Stomach (tissue), 8 donors: ENCODE measurements at regions not wholly inside any gene's neighbourhood (a gene's known extent, or its start where the extent isn't known, plus 50 kb on each side); places are given as distances from the start of the nearest gene placed in this dataset.
A peak's percentile ranks its signal among the peaks of the same experiment; 100 is the strongest.

Experiments
- DNase-seq, 2 donors: peaks; one replicate each; pipeline versions ENCODE4 v3.0.0 to v3.0.0-alpha.2; 2013 to 2019
- H3K27ac ChIP-seq, 5 donors: fragments of 200-600 bp in 4 of 5; sonication (generic) in 4 of 5; one replicate each; pipeline ENCODE4 v1.5.1; 2013 to 2019; ENCODE audit warnings: mild to moderate bottlenecking in 1 of 5, moderate library complexity in 1 of 5
- H3K27me3 ChIP-seq, 3 donors: fragments of 200-600 bp; sonication (generic); one replicate each; pipeline ENCODE4 v1.5.1; 2017 to 2019; ENCODE audit warnings: mixed run types in 1 of 3
- H3K36me3 ChIP-seq, 4 donors: fragments of 200-600 bp; sonication (generic); 1 replicate in 3 of 4; 2 replicates in 1 of 4; pipeline ENCODE4 v1.5.1; 2016 to 2019
- H3K4me1 ChIP-seq, 4 donors: fragments of 200-600 bp; sonication (generic); one replicate each; pipeline ENCODE4 v1.5.1; 2016 to 2019
- H3K4me3 ChIP-seq, 4 donors: fragments of 200-600 bp; sonication (generic) in 3 of 4; one replicate each; pipeline ENCODE4 v1.5.1; 2016 to 2019; ENCODE audit warnings: mild to moderate bottlenecking in 1 of 4
- H3K9me3 ChIP-seq, 4 donors: fragments of 200-600 bp; sonication (generic); one replicate each; pipeline ENCODE4 v1.5.1; 2016 to 2019
- EP300 ChIP-seq: sonication (generic); formaldehyde crosslinking; IDR thresholded peaks from one replicate; pipeline ENCODE4 v1.6.1; 2017; ENCODE audit warnings: antibody characterized with exemption
- POLR2A ChIP-seq, 4 donors: fragments of 450-650 bp; IDR thresholded peaks; one replicate each; pipeline ENCODE4 v1.6.1; 2016; ENCODE audit warnings: antibody characterized with exemption in 4 of 4, control low read depth in 2 of 4, mild to moderate bottlenecking in 1 of 4, moderate library complexity in 1 of 4
- POLR2AphosphoS5 ChIP-seq, 3 donors: sonication (generic); formaldehyde crosslinking; IDR thresholded peaks; one replicate each; pipeline ENCODE4 v1.6.1; 2016; ENCODE audit warnings: antibody characterized with exemption in 3 of 3
- WGBS, 5 donors: extraction: QIAGEN DNeasy Blood & Tissue Kit in 3 of 5; methylation state at CpG; one replicate each; pipeline versions ENCODE4 v1.1.5 to v1.1.7; 2013 to 2018; 5-methylcytosine and 5-hydroxymethylcytosine counted together
- intact Hi-C: fragments of 100-400 bp; cut with DNase I; formaldehyde crosslinking; loops from one replicate; pipeline ENCODE4 v1.15.1; 2023; ENCODE audit warnings: low total_unique reads
- TF ChIP-seq, protein P1 (sequence below), 7 experiments: fragments of 450-650 bp in 4 of 7; fragments of 200-600 bp in 3 of 7; sonication (generic) in 3 of 7; IDR thresholded peaks; one replicate each; pipeline ENCODE4 v1.5.1; 2016 to 2019; ENCODE audit warnings: antibody characterized with exemption in 7 of 7, control low read depth in 2 of 7, mild to moderate bottlenecking in 1 of 7
- donor health status: healthy with polysubstance abuse.
- donor health status: Bipolar disorder and iron deficiency.
- donor health status: healthy.

DNA sequence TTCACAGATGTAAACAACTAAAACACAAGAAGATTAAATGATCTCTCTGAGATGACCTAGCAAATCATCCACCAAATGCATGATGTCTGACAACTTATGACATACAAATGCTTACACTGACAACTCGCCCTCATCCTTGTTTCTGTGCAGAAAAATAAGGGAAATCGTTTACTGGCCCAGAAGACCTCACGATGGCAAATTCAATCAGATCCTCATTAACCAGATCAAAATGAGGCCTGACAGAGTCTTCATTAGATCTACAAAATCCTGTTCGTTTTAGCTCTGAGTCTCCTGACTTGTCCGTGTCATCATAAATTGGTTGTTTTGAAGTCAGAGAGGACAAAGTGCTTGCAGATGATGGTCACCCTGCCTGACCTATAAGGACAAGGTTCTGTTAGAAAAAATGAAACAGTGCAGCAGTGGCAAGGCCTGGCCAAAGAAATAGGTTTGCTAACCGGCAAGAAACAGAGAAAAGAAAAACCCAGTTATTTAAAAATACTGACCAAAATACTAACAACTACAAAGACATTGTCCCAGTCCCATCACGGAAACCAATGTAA lies 109.5 kb downstream of the BTG1 start:
- Histone ChIP-seq H3K9me3 (no peaks in the 10 kb centered on the region), H3K4me1 (peaks cover 0 to 53% (median 34%) of the 10 kb centered on the region in 4 donors), H3K36me3 (no peaks in the 10 kb centered on the region), H3K27ac (peak overlapping the region in 3 of 5 donors; percentile 56 to 86 (median 79)), H3K27me3 (no peaks in the 10 kb centered on the region), H3K4me3 (no peak overlapping the region)
- intact Hi-C loops: no loop called here
- WGBS, 5 donors: 86 to 88% (median 86%) methylated on average over 7 of the region's 7 CpGs
- DNase-seq: no peak
- TF ChIP-seq POLR2A (IDR thresholded peaks at IDR 0.05) (no peak), EP300 (no peak), POLR2AphosphoS5 (IDR thresholded peaks at IDR 0.05) (no peak)
- TF ChIP-seq, protein P1, sequence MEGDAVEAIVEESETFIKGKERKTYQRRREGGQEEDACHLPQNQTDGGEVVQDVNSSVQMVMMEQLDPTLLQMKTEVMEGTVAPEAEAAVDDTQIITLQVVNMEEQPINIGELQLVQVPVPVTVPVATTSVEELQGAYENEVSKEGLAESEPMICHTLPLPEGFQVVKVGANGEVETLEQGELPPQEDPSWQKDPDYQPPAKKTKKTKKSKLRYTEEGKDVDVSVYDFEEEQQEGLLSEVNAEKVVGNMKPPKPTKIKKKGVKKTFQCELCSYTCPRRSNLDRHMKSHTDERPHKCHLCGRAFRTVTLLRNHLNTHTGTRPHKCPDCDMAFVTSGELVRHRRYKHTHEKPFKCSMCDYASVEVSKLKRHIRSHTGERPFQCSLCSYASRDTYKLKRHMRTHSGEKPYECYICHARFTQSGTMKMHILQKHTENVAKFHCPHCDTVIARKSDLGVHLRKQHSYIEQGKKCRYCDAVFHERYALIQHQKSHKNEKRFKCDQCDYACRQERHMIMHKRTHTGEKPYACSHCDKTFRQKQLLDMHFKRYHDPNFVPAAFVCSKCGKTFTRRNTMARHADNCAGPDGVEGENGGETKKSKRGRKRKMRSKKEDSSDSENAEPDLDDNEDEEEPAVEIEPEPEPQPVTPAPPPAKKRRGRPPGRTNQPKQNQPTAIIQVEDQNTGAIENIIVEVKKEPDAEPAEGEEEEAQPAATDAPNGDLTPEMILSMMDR (IDR thresholded peaks at IDR 0.05): no peak

DNA sequence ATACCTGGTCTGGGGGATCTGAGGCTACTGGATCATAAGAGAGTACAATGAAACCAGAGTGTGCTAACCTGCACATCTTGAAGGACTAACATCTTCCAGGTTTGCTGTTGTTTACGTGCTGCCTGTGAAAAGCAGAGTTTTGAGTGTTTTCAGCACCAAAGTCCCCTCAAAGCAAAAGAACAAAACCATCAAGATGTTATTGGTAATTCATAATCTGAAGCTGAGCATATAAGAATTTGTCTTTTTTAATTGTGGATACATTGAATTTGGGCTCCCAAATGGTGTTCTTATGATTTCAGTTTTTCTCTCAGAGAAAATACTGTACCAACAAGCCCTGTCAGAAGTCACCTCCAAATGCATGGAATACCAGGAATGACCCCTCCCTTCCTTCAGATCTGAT lies 110.2 kb downstream of the BTG1 start:
- H3K27me3 ChIP-seq: no peaks in the 10 kb centered on the region
- DNase-seq: no peak
- TF ChIP-seq, protein P1 (IDR thresholded peaks at IDR 0.05): no peak
- no peak for TF ChIP-seq EP300
- no peak for TF ChIP-seq POLR2AphosphoS5 (IDR thresholded peaks at IDR 0.05)
- no peak for TF ChIP-seq POLR2A (IDR thresholded peaks at IDR 0.05)
- intact Hi-C loops: no loop called here
- H3K27ac ChIP-seq: peak overlapping the region in 4 of 5 donors; percentile 56 to 86 (median 78)
- peaks cover 3 to 60% (median 41%) of the 10 kb centered on the region in 4 donors for H3K4me1 ChIP-seq
- H3K36me3 ChIP-seq: no peaks in the 10 kb centered on the region
- no peaks in the 10 kb centered on the region for H3K9me3 ChIP-seq
- peak overlapping the region in 2 of 4 donors; percentile 28 to 43 for H3K4me3 ChIP-seq
- 54 to 74% (median 65%) methylated on average over 1 of the region's 1 CpG for WGBS, 5 donors

DNA sequence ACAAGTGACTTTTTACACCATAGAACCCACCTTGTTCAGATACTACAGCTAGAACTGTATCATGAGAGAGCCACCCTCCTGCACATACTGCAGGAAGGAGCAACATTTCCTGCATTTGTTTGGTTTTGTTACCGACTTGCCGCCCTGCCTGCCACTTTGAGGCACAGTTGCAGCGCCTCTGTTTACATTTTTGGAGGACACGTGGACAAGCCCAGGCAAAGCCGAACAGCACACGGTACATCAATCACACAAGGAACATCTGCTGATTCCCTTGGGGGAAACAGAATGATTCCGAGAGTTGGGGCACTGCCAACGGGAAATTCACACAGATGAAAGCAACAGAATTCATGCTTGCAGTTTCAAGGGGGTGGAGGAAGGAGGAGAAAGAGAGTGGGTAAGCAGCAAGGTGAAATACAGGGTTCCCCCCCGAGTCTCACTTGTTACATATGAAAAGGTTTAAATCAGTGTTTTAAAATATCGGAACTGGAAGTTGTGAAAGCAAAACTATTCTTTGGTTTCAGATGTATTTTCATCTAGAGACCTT lies 110.7 kb downstream of the BTG1 start:
- 1% methylated on average over 10 of the region's 10 CpGs for WGBS, 5 donors
- intact Hi-C loops: no loop called here
- DNase-seq: peak; percentile 59 to 82
- H3K27ac ChIP-seq: peak overlapping the region; percentile 14 to 86 (median 77)
- H3K27me3 ChIP-seq: no peaks in the 10 kb centered on the region
- H3K9me3 ChIP-seq: no peaks in the 10 kb centered on the region
- H3K4me3 ChIP-seq: peak overlapping the region; percentile 28 to 43 (median 30)
- no peaks in the 10 kb centered on the region for H3K36me3 ChIP-seq
- TF ChIP-seq POLR2AphosphoS5 (IDR thresholded peaks at IDR 0.05) (peak in 2 of 3 donors; percentile 58 to 85), EP300 (no peak), POLR2A (IDR thresholded peaks at IDR 0.05) (no peak)
- TF ChIP-seq, protein P1 (IDR thresholded peaks at IDR 0.05): no peak
- peaks cover 8 to 65% (median 46%) of the 10 kb centered on the region in 4 donors for H3K4me1 ChIP-seq

DNA sequence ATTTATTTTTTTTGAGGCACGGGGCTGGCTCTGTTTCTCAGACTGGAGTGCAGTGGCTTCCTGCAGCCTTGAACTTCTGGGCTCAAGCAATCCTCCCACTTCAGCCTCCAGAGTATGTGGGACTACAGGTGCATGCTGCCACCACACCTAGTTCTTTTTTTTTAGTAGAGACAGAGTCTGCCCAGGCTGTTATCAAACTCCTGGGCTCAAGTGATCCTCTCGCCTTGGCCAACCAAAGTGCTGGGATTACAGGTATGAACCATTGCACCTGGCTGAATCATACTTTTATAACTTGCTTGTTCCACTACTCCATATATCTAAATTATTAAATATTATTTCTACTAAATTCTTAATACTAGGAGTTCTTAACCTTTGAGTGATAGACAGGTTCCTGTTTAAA lies 111.6 kb downstream of the BTG1 start:
- intact Hi-C loops: no loop called here
- no peaks in the 10 kb centered on the region for H3K36me3 ChIP-seq
- no peak overlapping the region for H3K4me3 ChIP-seq
- peaks cover 10 to 72% (median 52%) of the 10 kb centered on the region in 4 donors for H3K4me1 ChIP-seq
- WGBS, 5 donors: 32 to 62% (median 50%) methylated on average over 2 of the region's 2 CpGs
- no peaks in the 10 kb centered on the region for H3K9me3 ChIP-seq
- peak overlapping the region; percentile 23 to 86 (median 77) for H3K27ac ChIP-seq
- no peaks in the 10 kb centered on the region for H3K27me3 ChIP-seq
- no peak for DNase-seq
- TF ChIP-seq POLR2AphosphoS5 (IDR thresholded peaks at IDR 0.05): no peak
- no peak for TF ChIP-seq POLR2A (IDR thresholded peaks at IDR 0.05)
- TF ChIP-seq, protein P1 (IDR thresholded peaks at IDR 0.05): no peak
- no peak for TF ChIP-seq EP300
